GM23338 (cell line): ENCODE measurements at regions not wholly inside any gene's neighbourhood (a gene's known extent, or its start where the extent isn't known, plus 50 kb on each side); places are given as distances from the start of the nearest gene placed in this dataset.
A peak's percentile ranks its signal among the peaks of the same experiment; 100 is the strongest.

Experiments used
- ATAC-seq: fragments of 200-7000 bp; cut with Tn5 transposase; 3 replicates; pipeline ENCODE4 v1.9.1; 2020
- DNase-seq: peaks from one replicate; pipeline ENCODE4 v3.0.0-alpha.2; 2015; ENCODE audit warnings: low spot score
- H2AFZ ChIP-seq: fragments of 200-600 bp; sonication (generic); 2 replicates; pipeline ENCODE4 v1.8.0; 2016; ENCODE audit warnings: antibody characterized with exemption, mild to moderate bottlenecking, moderate library complexity
- H3F3A ChIP-seq: fragments of 200-600 bp; sonication (generic); replicated peaks from 2 replicates; pipeline ENCODE4 v1.8.0; 2017; ENCODE audit warnings: antibody characterized with exemption, mixed run types, low read depth
- H3K27ac ChIP-seq: fragments of 200-600 bp; sonication (generic); 2 replicates; pipeline ENCODE4 v1.6.1; 2016; ENCODE audit warnings: low read depth
- H3K27me3 ChIP-seq: fragments of 200-600 bp; sonication (generic); 2 replicates; pipeline ENCODE4 v1.8.0; 2016; ENCODE audit warnings: mild to moderate bottlenecking, mixed run types, moderate library complexity; ENCODE audit not compliant: insufficient read depth
- H3K36me3 ChIP-seq: fragments of 200-600 bp; sonication (generic); 2 replicates; pipeline ENCODE4 v1.8.0; 2016; ENCODE audit warnings: mild to moderate bottlenecking; ENCODE audit not compliant: insufficient read depth
- H3K4me1 ChIP-seq: fragments of 200-600 bp; sonication (generic); 2 replicates; pipeline ENCODE4 v1.8.0; 2016; ENCODE audit warnings: mild to moderate bottlenecking, moderate library complexity; ENCODE audit not compliant: insufficient read depth
- H3K4me2 ChIP-seq: fragments of 200-600 bp; sonication (generic); 2 replicates; pipeline ENCODE4 v1.7.1; 2017; ENCODE audit warnings: mixed run types
- H3K4me3 ChIP-seq: fragments of 200-600 bp; sonication (generic); 2 replicates; pipeline ENCODE4 v1.6.1; 2016; ENCODE audit warnings: mixed run types
- H3K79me2 ChIP-seq: fragments of 200-600 bp; sonication (generic); replicated peaks from 2 replicates; pipeline ENCODE4 v1.8.0; 2017; ENCODE audit warnings: mild to moderate bottlenecking; ENCODE audit not compliant: insufficient read depth
- H3K9me2 ChIP-seq: fragments of 200-600 bp; sonication (generic); 2 replicates; pipeline ENCODE4 v1.8.0; 2017; ENCODE audit not compliant: insufficient read depth
- H4K20me1 ChIP-seq: fragments of 200-600 bp; sonication (generic); replicated peaks from 2 replicates; pipeline ENCODE4 v1.8.0; 2017; ENCODE audit warnings: mild to moderate bottlenecking; ENCODE audit not compliant: insufficient read depth
- H3K27ac Mint-ChIP-seq: 2 replicates; pipeline ENCODE4 v1.8.0; 2020; ENCODE audit warnings: inconsistent platforms, mild to moderate bottlenecking, moderate library complexity, mixed read lengths
- H3K27me3 Mint-ChIP-seq: 3 replicates; pipeline ENCODE4 v1.8.0; 2022; ENCODE audit warnings: low read depth, mild to moderate bottlenecking, moderate library complexity, mixed read lengths, inconsistent platforms; ENCODE audit not compliant: insufficient read depth, poor library complexity
- H3K36me3 Mint-ChIP-seq: 3 replicates; pipeline ENCODE4 v1.8.0; 2021; ENCODE audit warnings: low read depth, mild to moderate bottlenecking, inconsistent platforms, moderate library complexity, mixed read lengths
- H3K4me1 Mint-ChIP-seq: 3 replicates; pipeline ENCODE4 v1.8.0; 2020; ENCODE audit warnings: mild to moderate bottlenecking, inconsistent platforms, mixed read lengths
- H3K4me3 Mint-ChIP-seq: 3 replicates; pipeline ENCODE4 v1.8.0; 2021; ENCODE audit warnings: moderate library complexity, mild to moderate bottlenecking, inconsistent platforms, mixed read lengths
- H3K9me3 Mint-ChIP-seq: 3 replicates; pipeline ENCODE4 v1.8.0; 2020; ENCODE audit warnings: moderate library complexity, mild to moderate bottlenecking, inconsistent platforms, mixed read lengths
- CREB1 ChIP-seq: fragments of 250-450 bp; sonication (Bioruptor Pico); IDR thresholded peaks from 2 replicates; pipeline ENCODE4 v1.5.0; 2020; ENCODE audit warnings: low read depth, mild to moderate bottlenecking, moderate library complexity
- CTCF ChIP-seq, 2 experiments: fragments of 200-600 bp in 1 of 2; sonication (generic) in 1 of 2; conservative IDR thresholded peaks; 2 replicates each; pipeline versions ENCODE4 v1.5.1 to v1.6.1; 2016 to 2017; ENCODE audit warnings: antibody characterized with exemption in 2 of 2, low read depth in 2 of 2, mild to moderate bottlenecking in 2 of 2, moderate library complexity in 1 of 2
- EZH2 ChIP-seq: fragments of 200-600 bp; sonication (generic); IDR thresholded peaks from one replicate; pipeline ENCODE4 v1.8.0; 2017; ENCODE audit warnings: antibody characterized with exemption, mild to moderate bottlenecking, low read depth; ENCODE audit not compliant: unreplicated experiment
- EZH2phosphoT487 ChIP-seq: fragments of 200-600 bp; sonication (generic); IDR thresholded peaks from one replicate; pipeline ENCODE4 v1.8.1; 2018; ENCODE audit warnings: antibody characterized with exemption; ENCODE audit not compliant: unreplicated experiment
- JUNB ChIP-seq: IDR thresholded peaks from one replicate; pipeline ENCODE4 v1.6.1; 2016; ENCODE audit warnings: antibody characterized with exemption; ENCODE audit not compliant: unreplicated experiment
- NANOG ChIP-seq: IDR thresholded peaks from 2 replicates; pipeline ENCODE4 v1.6.1; 2016; ENCODE audit warnings: antibody characterized with exemption, borderline replicate concordance
- POLR2AphosphoS5 ChIP-seq: IDR thresholded peaks from 2 replicates; pipeline ENCODE4 v1.6.1; 2016; ENCODE audit warnings: antibody characterized with exemption, low read depth
- REST ChIP-seq: IDR thresholded peaks from one replicate; pipeline ENCODE4 v1.6.1; 2018; ENCODE audit warnings: antibody characterized with exemption; ENCODE audit not compliant: unreplicated experiment
- STAT1 ChIP-seq: IDR thresholded peaks from one replicate; pipeline ENCODE4 v1.6.1; 2016; ENCODE audit warnings: antibody characterized with exemption; ENCODE audit not compliant: unreplicated experiment
- ZNF114 ChIP-seq: fragments of 250-450 bp; sonication (Bioruptor Pico); IDR thresholded peaks from 2 replicates; pipeline ENCODE4 v1.5.0; 2020; ENCODE audit warnings: mild to moderate bottlenecking, moderate library complexity
- ZNF331 ChIP-seq: fragments of 250-450 bp; sonication (Bioruptor Pico); IDR thresholded peaks from 2 replicates; pipeline ENCODE4 v1.5.0; 2020; ENCODE audit warnings: low read depth, mild to moderate bottlenecking, moderate library complexity
- TF ChIP-seq, protein P1 (sequence below): IDR thresholded peaks from 2 replicates; pipeline ENCODE4 v1.6.1; 2016; ENCODE audit warnings: antibody characterized with exemption
- TF ChIP-seq, protein P2 (sequence below): fragments of 250-450 bp; sonication (Bioruptor Pico); IDR thresholded peaks from 2 replicates; pipeline ENCODE4 v1.5.0; 2020; ENCODE audit warnings: mild to moderate bottlenecking, moderate library complexity

DNA sequence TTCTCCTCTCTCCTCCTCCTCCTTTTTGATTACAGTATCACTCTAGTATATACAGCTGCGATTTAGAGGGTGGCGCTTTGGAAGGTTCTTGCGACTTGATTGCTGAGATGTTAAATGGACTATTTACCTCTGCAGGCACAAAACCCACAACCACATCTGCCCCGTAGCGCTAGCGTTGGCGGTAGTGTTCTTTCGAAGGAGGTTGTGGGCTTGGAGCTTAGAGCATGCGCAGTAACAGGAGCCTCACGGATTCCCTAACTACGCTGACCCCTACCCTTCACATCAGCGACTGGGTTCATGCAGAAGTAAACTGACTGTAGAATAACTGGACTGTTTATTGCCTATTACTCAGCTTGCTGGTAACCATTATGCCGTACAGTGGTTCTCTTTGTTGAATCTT lies 58.0 kb downstream of the CGGBP1 start:
- Mint-ChIP-seq H3K4me3 (peak overlapping the region; percentile 57), H3K36me3 (no peaks in the 10 kb centered on the region), H3K27me3 (no peaks in the 10 kb centered on the region), H3K9me3 (no peaks in the 10 kb centered on the region), H3K4me1 (no peaks in the 10 kb centered on the region), H3K27ac (no peak overlapping the region)
- TF ChIP-seq EZH2phosphoT487 (no peak), POLR2AphosphoS5 (no peak), ZNF114 (no peak), ZNF331 (CRISPR knock-in tag) (no peak), STAT1 (no peak), JUNB (no peak), EZH2 (no peak), NANOG (no peak), CREB1 (CRISPR knock-in tag) (no peak), CTCF (conservative IDR thresholded peaks at IDR 0.05; ENCODE audit: low read depth in 2 of 2) (no peak; a peak in 1 of 4 replicates), REST (no peak)
- TF ChIP-seq, protein P1, sequence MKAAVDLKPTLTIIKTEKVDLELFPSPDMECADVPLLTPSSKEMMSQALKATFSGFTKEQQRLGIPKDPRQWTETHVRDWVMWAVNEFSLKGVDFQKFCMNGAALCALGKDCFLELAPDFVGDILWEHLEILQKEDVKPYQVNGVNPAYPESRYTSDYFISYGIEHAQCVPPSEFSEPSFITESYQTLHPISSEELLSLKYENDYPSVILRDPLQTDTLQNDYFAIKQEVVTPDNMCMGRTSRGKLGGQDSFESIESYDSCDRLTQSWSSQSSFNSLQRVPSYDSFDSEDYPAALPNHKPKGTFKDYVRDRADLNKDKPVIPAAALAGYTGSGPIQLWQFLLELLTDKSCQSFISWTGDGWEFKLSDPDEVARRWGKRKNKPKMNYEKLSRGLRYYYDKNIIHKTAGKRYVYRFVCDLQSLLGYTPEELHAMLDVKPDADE, result no peak
- TF ChIP-seq, protein P2, sequence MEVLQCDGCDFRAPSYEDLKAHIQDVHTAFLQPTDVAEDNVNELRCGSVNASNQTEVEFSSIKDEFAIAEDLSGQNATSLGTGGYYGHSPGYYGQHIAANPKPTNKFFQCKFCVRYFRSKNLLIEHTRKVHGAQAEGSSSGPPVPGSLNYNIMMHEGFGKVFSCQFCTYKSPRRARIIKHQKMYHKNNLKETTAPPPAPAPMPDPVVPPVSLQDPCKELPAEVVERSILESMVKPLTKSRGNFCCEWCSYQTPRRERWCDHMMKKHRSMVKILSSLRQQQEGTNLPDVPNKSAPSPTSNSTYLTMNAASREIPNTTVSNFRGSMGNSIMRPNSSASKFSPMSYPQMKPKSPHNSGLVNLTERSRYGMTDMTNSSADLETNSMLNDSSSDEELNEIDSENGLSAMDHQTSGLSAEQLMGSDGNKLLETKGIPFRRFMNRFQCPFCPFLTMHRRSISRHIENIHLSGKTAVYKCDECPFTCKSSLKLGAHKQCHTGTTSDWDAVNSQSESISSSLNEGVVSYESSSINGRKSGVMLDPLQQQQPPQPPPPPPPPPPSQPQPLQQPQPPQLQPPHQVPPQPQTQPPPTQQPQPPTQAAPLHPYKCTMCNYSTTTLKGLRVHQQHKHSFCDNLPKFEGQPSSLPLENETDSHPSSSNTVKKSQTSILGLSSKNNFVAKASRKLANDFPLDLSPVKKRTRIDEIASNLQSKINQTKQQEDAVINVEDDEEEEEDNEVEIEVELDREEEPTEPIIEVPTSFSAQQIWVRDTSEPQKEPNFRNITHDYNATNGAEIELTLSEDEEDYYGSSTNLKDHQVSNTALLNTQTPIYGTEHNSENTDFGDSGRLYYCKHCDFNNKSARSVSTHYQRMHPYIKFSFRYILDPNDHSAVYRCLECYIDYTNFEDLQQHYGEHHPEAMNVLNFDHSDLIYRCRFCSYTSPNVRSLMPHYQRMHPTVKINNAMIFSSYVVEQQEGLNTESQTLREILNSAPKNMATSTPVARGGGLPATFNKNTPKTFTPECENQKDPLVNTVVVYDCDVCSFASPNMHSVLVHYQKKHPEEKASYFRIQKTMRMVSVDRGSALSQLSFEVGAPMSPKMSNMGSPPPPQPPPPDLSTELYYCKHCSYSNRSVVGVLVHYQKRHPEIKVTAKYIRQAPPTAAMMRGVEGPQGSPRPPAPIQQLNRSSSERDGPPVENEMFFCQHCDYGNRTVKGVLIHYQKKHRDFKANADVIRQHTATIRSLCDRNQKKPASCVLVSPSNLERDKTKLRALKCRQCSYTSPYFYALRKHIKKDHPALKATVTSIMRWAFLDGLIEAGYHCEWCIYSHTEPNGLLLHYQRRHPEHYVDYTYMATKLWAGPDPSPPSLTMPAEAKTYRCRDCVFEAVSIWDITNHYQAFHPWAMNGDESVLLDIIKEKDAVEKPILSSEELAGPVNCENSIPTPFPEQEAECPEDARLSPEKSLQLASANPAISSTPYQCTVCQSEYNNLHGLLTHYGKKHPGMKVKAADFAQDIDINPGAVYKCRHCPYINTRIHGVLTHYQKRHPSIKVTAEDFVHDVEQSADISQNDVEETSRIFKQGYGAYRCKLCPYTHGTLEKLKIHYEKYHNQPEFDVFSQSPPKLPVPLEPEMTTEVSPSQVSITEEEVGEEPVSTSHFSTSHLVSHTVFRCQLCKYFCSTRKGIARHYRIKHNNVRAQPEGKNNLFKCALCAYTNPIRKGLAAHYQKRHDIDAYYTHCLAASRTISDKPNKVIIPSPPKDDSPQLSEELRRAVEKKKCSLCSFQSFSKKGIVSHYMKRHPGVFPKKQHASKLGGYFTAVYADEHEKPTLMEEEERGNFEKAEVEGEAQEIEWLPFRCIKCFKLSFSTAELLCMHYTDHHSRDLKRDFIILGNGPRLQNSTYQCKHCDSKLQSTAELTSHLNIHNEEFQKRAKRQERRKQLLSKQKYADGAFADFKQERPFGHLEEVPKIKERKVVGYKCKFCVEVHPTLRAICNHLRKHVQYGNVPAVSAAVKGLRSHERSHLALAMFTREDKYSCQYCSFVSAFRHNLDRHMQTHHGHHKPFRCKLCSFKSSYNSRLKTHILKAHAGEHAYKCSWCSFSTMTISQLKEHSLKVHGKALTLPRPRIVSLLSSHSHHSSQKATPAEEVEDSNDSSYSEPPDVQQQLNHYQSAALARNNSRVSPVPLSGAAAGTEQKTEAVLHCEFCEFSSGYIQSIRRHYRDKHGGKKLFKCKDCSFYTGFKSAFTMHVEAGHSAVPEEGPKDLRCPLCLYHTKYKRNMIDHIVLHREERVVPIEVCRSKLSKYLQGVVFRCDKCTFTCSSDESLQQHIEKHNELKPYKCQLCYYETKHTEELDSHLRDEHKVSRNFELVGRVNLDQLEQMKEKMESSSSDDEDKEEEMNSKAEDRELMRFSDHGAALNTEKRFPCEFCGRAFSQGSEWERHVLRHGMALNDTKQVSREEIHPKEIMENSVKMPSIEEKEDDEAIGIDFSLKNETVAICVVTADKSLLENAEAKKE (CRISPR knock-in tag), result no peak
- H3K79me2 ChIP-seq, result no peaks in the 10 kb centered on the region
- H4K20me1 ChIP-seq, result no peaks in the 10 kb centered on the region
- no peaks in the 10 kb centered on the region for H3K4me1 ChIP-seq
- peak overlapping the region; percentile 49 for H3K4me2 ChIP-seq
- no peak overlapping the region for H3K27ac ChIP-seq
- no peaks in the 10 kb centered on the region for H3K36me3 ChIP-seq
- H2AFZ ChIP-seq, result peak overlapping the region; percentile 53
- H3K4me3 ChIP-seq, result peak overlapping the region; percentile 27; the same call in 1 of the 2 replicates
- H3K9me2 ChIP-seq, result no peaks in the 10 kb centered on the region
- no peaks in the 10 kb centered on the region for H3K27me3 ChIP-seq
- H3F3A ChIP-seq, result no peaks in the 10 kb centered on the region
- ATAC-seq (peak; percentile 96), DNase-seq (peak; percentile 74)
